Upper lobe of left lung (tissue), 4 donors: ENCODE measurements at regions not wholly inside any gene's neighbourhood (a gene's known extent, or its start where the extent isn't known, plus 50 kb on each side); places are given as distances from the start of the nearest gene placed in this dataset.

Experiments
- POLR2A ChIP-seq, 4 donors: fragments of 450-650 bp; IDR thresholded peaks; one replicate each; pipeline ENCODE4 v1.5.1; 2016 to 2017; ENCODE audit warnings: antibody characterized with exemption in 4 of 4, mild to moderate bottlenecking in 2 of 4
- POLR2AphosphoS5 ChIP-seq, 2 donors: sonication (generic); formaldehyde crosslinking; IDR thresholded peaks; one replicate each; pipeline ENCODE4 v1.5.1; 2017; ENCODE audit warnings: antibody characterized with exemption in 2 of 2
- TF ChIP-seq, protein P1 (sequence below), 6 experiments: fragments of 450-650 bp in 4 of 6; fragments of 200-600 bp in 2 of 6; sonication (generic) in 2 of 6; IDR thresholded peaks; one replicate each; pipeline ENCODE4 v1.5.1; 2016 to 2019; ENCODE audit warnings: antibody characterized with exemption in 6 of 6

- TF ChIP-seq, protein P1, sequence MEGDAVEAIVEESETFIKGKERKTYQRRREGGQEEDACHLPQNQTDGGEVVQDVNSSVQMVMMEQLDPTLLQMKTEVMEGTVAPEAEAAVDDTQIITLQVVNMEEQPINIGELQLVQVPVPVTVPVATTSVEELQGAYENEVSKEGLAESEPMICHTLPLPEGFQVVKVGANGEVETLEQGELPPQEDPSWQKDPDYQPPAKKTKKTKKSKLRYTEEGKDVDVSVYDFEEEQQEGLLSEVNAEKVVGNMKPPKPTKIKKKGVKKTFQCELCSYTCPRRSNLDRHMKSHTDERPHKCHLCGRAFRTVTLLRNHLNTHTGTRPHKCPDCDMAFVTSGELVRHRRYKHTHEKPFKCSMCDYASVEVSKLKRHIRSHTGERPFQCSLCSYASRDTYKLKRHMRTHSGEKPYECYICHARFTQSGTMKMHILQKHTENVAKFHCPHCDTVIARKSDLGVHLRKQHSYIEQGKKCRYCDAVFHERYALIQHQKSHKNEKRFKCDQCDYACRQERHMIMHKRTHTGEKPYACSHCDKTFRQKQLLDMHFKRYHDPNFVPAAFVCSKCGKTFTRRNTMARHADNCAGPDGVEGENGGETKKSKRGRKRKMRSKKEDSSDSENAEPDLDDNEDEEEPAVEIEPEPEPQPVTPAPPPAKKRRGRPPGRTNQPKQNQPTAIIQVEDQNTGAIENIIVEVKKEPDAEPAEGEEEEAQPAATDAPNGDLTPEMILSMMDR (IDR thresholded peaks at IDR 0.05): no peak
- no peak for TF ChIP-seq POLR2A (IDR thresholded peaks at IDR 0.05)
- no peak for TF ChIP-seq POLR2AphosphoS5 (IDR thresholded peaks at IDR 0.05)
Observed at GRCh38 chr10:6665847-6666246, 85.8 kb upstream of the PRKCQ start.
